HG03565 (cell line): ENCODE measurements at regions not wholly inside any gene's neighbourhood (a gene's known extent, or its start where the extent isn't known, plus 50 kb on each side); places are given as distances from the start of the nearest gene placed in this dataset.
"Not testable (repeated sequence)": the region's sequence is repeated elsewhere in the genome, so short reads cannot be mapped to it uniquely, and the experiment has no call there.

Experiments used
- ATAC-seq: cut with Tn5 transposase; IDR thresholded peaks from one replicate; pipeline ENCODE4 v1.9.1; 2021; ENCODE audit warnings: mild to moderate bottlenecking, moderate library complexity; ENCODE audit not compliant: unreplicated experiment

GRCh38 chr2:131636704-131637308 lies 109.1 kb downstream of the CCDC74A start:
- not testable (repeated sequence) for ATAC-seq

- ATAC-seq, result not testable (repeated sequence)
These were observed 111.4 kb downstream of the CCDC74A start for GRCh38 chr2:131639001-131639620.

- no peak for ATAC-seq
These were observed 113.9 kb downstream of the CCDC74A start for GRCh38 chr2:131641414-131642206.

- ATAC-seq, result not testable (repeated sequence)
These were observed 115.5 kb downstream of the CCDC74A start for GRCh38 chr2:131643180-131643579.

GRCh38 chr2:131645177-131645765 lies 117.6 kb downstream of the CCDC74A start:
- no peak for ATAC-seq

GRCh38 chr2:131646220-131646619 lies 118.5 kb downstream of the CCDC74A start:
- ATAC-seq, result not testable (repeated sequence)

GRCh38 chr2:131646669-131647297 lies 119.1 kb downstream of the CCDC74A start:
- ATAC-seq, result no peak

GRCh38 chr2:131648565-131648964 lies 120.9 kb downstream of the CCDC74A start:
- not testable (repeated sequence) for ATAC-seq

GRCh38 chr2:131652246-131652645 lies 124.6 kb downstream of the CCDC74A start:
- not testable (repeated sequence) for ATAC-seq

- ATAC-seq, result not testable (repeated sequence)
These were observed 126.4 kb downstream of the CCDC74A start for GRCh38 chr2:131654107-131654506.

GRCh38 chr2:131656816-131657633 lies 129.3 kb downstream of the CCDC74A start:
- no peak for ATAC-seq

GRCh38 chr2:131657895-131658768 lies 130.4 kb downstream of the CCDC74A start:
- no peak for ATAC-seq

- no peak for ATAC-seq
These were observed 131.1 kb downstream of the CCDC74A start for GRCh38 chr2:131658769-131659131.

- no peak for ATAC-seq
These were observed 131.5 kb downstream of the CCDC74A start for GRCh38 chr2:131659168-131659572.

- not testable (repeated sequence) for ATAC-seq
These were observed 133.6 kb downstream of the CCDC74A start for GRCh38 chr2:131661101-131661782.

GRCh38 chr2:131661884-131662535 lies 134.3 kb downstream of the CCDC74A start:
- ATAC-seq, result not testable (repeated sequence)

- not testable (repeated sequence) for ATAC-seq
These were observed 135.8 kb downstream of the CCDC74A start for GRCh38 chr2:131663501-131663900.

GRCh38 chr2:131665716-131666115 lies 138.0 kb downstream of the CCDC74A start:
- not testable (repeated sequence) for ATAC-seq
